ENCODE measurements at regions not wholly inside any gene's neighbourhood (a gene's known extent, or its start where the extent isn't known, plus 50 kb on each side); places are given as distances from the start of the nearest gene placed in this dataset.

DNA sequence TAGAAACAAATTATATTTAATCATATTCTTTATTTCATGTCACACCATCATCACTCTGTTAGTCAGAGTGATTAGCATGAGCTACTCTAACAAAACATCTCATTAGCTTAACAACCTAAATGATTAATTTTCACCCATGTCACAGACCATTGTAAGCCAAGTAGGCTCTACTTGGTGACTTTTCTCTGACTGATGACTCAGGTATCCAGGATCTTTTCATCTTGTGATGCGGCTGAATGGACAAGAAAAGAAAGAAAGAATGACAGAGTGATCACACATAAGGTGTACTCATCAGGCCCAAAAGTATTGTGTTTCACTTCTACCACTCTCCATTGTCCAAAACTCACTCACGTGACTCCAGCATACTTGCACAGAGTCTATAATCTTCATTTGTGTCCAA, 299.3 kb downstream of the ANXA1 start:
- no peaks in the 10 kb centered on the region for H3K4me1 ChIP-seq
- TF ChIP-seq, protein P1, sequence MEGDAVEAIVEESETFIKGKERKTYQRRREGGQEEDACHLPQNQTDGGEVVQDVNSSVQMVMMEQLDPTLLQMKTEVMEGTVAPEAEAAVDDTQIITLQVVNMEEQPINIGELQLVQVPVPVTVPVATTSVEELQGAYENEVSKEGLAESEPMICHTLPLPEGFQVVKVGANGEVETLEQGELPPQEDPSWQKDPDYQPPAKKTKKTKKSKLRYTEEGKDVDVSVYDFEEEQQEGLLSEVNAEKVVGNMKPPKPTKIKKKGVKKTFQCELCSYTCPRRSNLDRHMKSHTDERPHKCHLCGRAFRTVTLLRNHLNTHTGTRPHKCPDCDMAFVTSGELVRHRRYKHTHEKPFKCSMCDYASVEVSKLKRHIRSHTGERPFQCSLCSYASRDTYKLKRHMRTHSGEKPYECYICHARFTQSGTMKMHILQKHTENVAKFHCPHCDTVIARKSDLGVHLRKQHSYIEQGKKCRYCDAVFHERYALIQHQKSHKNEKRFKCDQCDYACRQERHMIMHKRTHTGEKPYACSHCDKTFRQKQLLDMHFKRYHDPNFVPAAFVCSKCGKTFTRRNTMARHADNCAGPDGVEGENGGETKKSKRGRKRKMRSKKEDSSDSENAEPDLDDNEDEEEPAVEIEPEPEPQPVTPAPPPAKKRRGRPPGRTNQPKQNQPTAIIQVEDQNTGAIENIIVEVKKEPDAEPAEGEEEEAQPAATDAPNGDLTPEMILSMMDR (IDR thresholded peaks at IDR 0.05) = no peak
- no peak for TF ChIP-seq POLR2A (IDR thresholded peaks at IDR 0.05)
- DNase-seq = no peak
- H3K9me3 ChIP-seq = no peaks in the 10 kb centered on the region
- 96 to 98% methylated on average over 2 of the region's 2 CpGs for WGBS, 2 donors
- no peaks in the 10 kb centered on the region for H3K36me3 ChIP-seq (ENCODE audit: low read depth, missing control alignments)
- H3K27ac ChIP-seq = no peak overlapping the region
- no peak overlapping the region for H3K4me3 ChIP-seq
- H3K27me3 ChIP-seq = no peaks in the 10 kb centered on the region
- intact Hi-C loops (cut with DNase I; ENCODE audit: low total_unique reads) = no loop called here

DNA sequence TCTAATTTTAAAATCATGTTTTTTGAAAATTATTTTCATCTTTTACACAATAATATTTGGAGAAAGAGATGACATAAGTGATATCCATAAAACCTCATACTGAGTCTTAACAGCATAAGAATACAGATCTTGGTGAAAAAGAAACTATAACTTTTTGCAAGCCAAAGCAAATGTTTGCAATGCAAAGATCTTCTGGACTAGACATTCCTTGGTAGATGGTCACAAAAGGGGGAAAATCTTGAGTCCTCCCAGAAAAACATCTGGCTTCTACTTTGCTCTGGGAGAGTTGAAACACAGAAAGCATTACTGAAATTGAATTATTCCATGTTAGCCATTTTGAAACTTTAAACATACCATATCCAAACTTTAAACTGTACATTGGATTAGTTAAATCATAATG, 308.2 kb downstream of the ANXA1 start:
- no peaks in the 10 kb centered on the region for H3K4me1 ChIP-seq
- H3K36me3 ChIP-seq (ENCODE audit: low read depth, missing control alignments) = no peaks in the 10 kb centered on the region
- DNase-seq = no peak
- H3K27me3 ChIP-seq = no peaks in the 10 kb centered on the region
- H3K4me3 ChIP-seq = no peak overlapping the region
- TF ChIP-seq, protein P1 (IDR thresholded peaks at IDR 0.05) = no peak
- no peak for TF ChIP-seq POLR2A (IDR thresholded peaks at IDR 0.05)
- H3K27ac ChIP-seq = no peak overlapping the region
- no peaks in the 10 kb centered on the region for H3K9me3 ChIP-seq
- intact Hi-C loops (cut with DNase I; ENCODE audit: low total_unique reads) = no loop called here

DNA sequence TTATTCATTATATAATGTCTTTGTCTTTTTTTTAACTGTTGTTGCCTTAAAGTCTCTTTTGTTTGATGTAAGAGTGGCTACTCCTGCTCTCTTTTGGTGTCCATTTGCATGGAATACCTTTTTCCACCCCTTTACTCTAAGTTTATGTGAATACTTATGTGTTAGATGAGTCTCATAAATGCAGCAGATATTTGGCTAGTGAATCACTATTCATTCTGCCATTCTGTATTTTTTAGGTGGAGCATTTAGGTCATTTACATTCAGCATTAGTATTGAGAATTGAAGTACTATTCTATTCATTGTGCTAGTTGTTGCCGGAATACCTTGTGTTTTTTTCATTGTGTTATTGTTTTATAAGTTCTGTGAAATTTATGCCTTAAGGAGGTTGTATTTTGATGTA, 317.1 kb downstream of the ANXA1 start:
- intact Hi-C loops (cut with DNase I; ENCODE audit: low total_unique reads) = no loop called here
- no peak for TF ChIP-seq POLR2A (IDR thresholded peaks at IDR 0.05)
- TF ChIP-seq, protein P1 (IDR thresholded peaks at IDR 0.05) = no peak

DNA sequence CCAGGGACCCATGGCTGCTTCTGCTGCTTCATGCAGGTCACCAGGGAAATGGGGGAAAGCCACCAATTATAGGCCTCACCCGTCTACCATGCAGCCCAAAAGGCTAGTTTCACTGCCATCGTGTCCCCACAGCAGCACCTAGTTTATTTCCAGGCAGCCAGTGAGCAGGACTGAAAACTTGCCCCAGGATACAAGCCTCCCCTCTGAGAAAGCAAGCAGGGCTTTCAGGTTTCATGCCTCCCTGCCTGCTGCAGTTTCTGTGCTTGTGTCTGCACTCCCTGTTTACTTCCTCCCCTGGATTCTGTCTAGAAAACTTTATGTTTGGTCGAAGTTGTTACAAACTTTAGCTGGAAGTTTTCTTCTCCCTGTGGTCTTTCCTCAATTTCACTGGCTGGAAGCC, 319.1 kb downstream of the ANXA1 start:
- Histone ChIP-seq H3K4me1 (no peaks in the 10 kb centered on the region), H3K27ac (no peak overlapping the region), H3K27me3 (no peaks in the 10 kb centered on the region), H3K36me3 (ENCODE audit: low read depth, missing control alignments) (no peaks in the 10 kb centered on the region), H3K9me3 (no peaks in the 10 kb centered on the region), H3K4me3 (no peak overlapping the region)
- TF ChIP-seq POLR2A (IDR thresholded peaks at IDR 0.05) = no peak
- TF ChIP-seq, protein P1 (IDR thresholded peaks at IDR 0.05) = no peak
- intact Hi-C loops (cut with DNase I; ENCODE audit: low total_unique reads) = no loop called here
- DNase-seq = no peak
- WGBS, 2 donors = 68 to 84% methylated on average over 3 of the region's 3 CpGs

More for the DNA sequence above, 317.1 kb downstream of the ANXA1 start:
- Histone ChIP-seq H3K36me3 (ENCODE audit: low read depth, missing control alignments) (no peaks in the 10 kb centered on the region), H3K4me3 (no peak overlapping the region), H3K4me1 (no peaks in the 10 kb centered on the region), H3K27ac (no peak overlapping the region), H3K9me3 (no peaks in the 10 kb centered on the region), H3K27me3 (no peaks in the 10 kb centered on the region)
- 93 to 100% methylated on average over 1 of the region's 1 CpG for WGBS, 2 donors
- no peak for DNase-seq

DNA sequence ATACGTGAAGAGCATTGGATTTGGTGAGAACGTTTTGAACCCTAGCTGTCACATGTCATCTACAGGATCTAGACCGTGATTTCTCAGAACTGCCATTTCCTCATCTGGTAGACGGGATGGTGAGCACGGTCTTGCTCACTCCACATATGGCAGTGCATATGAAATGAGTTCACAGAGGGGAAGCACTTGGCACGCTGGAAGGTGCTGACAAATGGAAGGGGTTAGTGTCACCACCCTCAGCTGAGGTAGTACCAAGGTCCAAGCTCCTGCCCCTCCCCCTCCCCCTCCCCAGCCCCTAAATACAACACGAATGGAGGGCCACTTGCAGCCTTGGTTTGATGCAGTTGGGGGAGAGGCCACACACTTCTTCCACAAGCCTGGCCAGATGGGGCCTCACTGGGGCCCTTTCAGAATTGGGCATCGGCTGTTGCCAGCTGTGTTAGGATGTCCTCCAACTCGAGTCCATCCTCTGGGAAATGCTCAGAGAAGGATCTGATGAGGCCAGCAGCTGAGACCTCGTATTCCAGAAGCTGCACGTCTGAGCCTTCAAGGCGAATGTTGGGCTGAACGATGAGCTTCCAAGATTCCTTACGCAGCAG, 322.4 kb downstream of the ANXA1 start:
- Histone ChIP-seq H3K4me3 (no peak overlapping the region), H3K4me1 (no peaks in the 10 kb centered on the region), H3K27me3 (no peaks in the 10 kb centered on the region), H3K9me3 (no peaks in the 10 kb centered on the region), H3K27ac (no peak overlapping the region), H3K36me3 (ENCODE audit: low read depth, missing control alignments) (no peaks in the 10 kb centered on the region)
- intact Hi-C loops (cut with DNase I; ENCODE audit: low total_unique reads) = no loop called here
- TF ChIP-seq, protein P1 (IDR thresholded peaks at IDR 0.05) = no peak
- TF ChIP-seq POLR2A (IDR thresholded peaks at IDR 0.05) = no peak
- DNase-seq = no peak
- WGBS, 2 donors = 80 to 82% methylated on average over 8 to 14 of the region's 14 CpGs

All from testis (tissue), 2 donors.